GM23338 (cell line): ENCODE measurements at regions not wholly inside any gene's neighbourhood (a gene's known extent, or its start where the extent isn't known, plus 50 kb on each side); places are given as distances from the start of the nearest gene placed in this dataset.

Experiments
- CREB1 ChIP-seq: fragments of 250-450 bp; sonication (Bioruptor Pico); IDR thresholded peaks from 2 replicates; pipeline ENCODE4 v1.5.0; 2020; ENCODE audit warnings: low read depth, mild to moderate bottlenecking, moderate library complexity
- EZH2 ChIP-seq: fragments of 200-600 bp; sonication (generic); IDR thresholded peaks from one replicate; pipeline ENCODE4 v1.8.0; 2017; ENCODE audit warnings: antibody characterized with exemption, mild to moderate bottlenecking, low read depth; ENCODE audit not compliant: unreplicated experiment
- EZH2phosphoT487 ChIP-seq: fragments of 200-600 bp; sonication (generic); IDR thresholded peaks from one replicate; pipeline ENCODE4 v1.8.1; 2018; ENCODE audit warnings: antibody characterized with exemption; ENCODE audit not compliant: unreplicated experiment
- NANOG ChIP-seq: IDR thresholded peaks from 2 replicates; pipeline ENCODE4 v1.6.1; 2016; ENCODE audit warnings: antibody characterized with exemption, borderline replicate concordance
- POLR2AphosphoS5 ChIP-seq: IDR thresholded peaks from 2 replicates; pipeline ENCODE4 v1.6.1; 2016; ENCODE audit warnings: antibody characterized with exemption, low read depth
- ZNF114 ChIP-seq: fragments of 250-450 bp; sonication (Bioruptor Pico); IDR thresholded peaks from 2 replicates; pipeline ENCODE4 v1.5.0; 2020; ENCODE audit warnings: mild to moderate bottlenecking, moderate library complexity
- TF ChIP-seq, protein P1 (sequence below), 2 experiments: fragments of 200-600 bp in 1 of 2; sonication (generic) in 1 of 2; conservative IDR thresholded peaks; 2 replicates each; pipeline versions ENCODE4 v1.5.1 to v1.6.1; 2016 to 2017; ENCODE audit warnings: antibody characterized with exemption in 2 of 2, low read depth in 2 of 2, mild to moderate bottlenecking in 2 of 2, moderate library complexity in 1 of 2
- TF ChIP-seq, protein P2 (sequence below): IDR thresholded peaks from 2 replicates; pipeline ENCODE4 v1.6.1; 2016; ENCODE audit warnings: antibody characterized with exemption
- TF ChIP-seq, protein P3 (sequence below): IDR thresholded peaks from one replicate; pipeline ENCODE4 v1.6.1; 2018; ENCODE audit warnings: antibody characterized with exemption; ENCODE audit not compliant: unreplicated experiment

DNA sequence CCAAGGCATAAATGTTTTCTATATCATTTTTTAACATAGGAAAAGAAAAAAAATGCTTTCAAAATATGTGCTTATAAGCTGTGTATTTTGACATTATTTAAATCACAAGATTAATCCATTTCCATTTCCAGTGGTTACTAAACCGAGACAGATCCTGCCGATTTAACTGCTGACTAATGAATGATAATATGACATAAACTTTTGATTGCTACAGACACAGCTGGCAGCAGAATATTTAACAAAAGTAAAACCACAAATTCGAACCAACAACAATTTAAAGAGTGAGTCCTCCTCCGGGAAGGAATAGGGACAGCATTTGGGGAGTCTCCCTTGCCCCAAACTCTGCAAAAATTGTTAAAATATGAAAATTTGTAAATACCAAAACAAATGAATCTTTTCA is 401.3 kb upstream of the DAB2 start:
- TF ChIP-seq NANOG (no peak), EZH2 (no peak), ZNF114 (CRISPR knock-in tag) (no peak), POLR2AphosphoS5 (no peak), CREB1 (CRISPR knock-in tag) (no peak), EZH2phosphoT487 (no peak)
- TF ChIP-seq, protein P1, sequence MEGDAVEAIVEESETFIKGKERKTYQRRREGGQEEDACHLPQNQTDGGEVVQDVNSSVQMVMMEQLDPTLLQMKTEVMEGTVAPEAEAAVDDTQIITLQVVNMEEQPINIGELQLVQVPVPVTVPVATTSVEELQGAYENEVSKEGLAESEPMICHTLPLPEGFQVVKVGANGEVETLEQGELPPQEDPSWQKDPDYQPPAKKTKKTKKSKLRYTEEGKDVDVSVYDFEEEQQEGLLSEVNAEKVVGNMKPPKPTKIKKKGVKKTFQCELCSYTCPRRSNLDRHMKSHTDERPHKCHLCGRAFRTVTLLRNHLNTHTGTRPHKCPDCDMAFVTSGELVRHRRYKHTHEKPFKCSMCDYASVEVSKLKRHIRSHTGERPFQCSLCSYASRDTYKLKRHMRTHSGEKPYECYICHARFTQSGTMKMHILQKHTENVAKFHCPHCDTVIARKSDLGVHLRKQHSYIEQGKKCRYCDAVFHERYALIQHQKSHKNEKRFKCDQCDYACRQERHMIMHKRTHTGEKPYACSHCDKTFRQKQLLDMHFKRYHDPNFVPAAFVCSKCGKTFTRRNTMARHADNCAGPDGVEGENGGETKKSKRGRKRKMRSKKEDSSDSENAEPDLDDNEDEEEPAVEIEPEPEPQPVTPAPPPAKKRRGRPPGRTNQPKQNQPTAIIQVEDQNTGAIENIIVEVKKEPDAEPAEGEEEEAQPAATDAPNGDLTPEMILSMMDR (conservative IDR thresholded peaks at IDR 0.05; ENCODE audit: low read depth in 2 of 2), result no peak
- TF ChIP-seq, protein P2, sequence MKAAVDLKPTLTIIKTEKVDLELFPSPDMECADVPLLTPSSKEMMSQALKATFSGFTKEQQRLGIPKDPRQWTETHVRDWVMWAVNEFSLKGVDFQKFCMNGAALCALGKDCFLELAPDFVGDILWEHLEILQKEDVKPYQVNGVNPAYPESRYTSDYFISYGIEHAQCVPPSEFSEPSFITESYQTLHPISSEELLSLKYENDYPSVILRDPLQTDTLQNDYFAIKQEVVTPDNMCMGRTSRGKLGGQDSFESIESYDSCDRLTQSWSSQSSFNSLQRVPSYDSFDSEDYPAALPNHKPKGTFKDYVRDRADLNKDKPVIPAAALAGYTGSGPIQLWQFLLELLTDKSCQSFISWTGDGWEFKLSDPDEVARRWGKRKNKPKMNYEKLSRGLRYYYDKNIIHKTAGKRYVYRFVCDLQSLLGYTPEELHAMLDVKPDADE, result no peak
- TF ChIP-seq, protein P3, sequence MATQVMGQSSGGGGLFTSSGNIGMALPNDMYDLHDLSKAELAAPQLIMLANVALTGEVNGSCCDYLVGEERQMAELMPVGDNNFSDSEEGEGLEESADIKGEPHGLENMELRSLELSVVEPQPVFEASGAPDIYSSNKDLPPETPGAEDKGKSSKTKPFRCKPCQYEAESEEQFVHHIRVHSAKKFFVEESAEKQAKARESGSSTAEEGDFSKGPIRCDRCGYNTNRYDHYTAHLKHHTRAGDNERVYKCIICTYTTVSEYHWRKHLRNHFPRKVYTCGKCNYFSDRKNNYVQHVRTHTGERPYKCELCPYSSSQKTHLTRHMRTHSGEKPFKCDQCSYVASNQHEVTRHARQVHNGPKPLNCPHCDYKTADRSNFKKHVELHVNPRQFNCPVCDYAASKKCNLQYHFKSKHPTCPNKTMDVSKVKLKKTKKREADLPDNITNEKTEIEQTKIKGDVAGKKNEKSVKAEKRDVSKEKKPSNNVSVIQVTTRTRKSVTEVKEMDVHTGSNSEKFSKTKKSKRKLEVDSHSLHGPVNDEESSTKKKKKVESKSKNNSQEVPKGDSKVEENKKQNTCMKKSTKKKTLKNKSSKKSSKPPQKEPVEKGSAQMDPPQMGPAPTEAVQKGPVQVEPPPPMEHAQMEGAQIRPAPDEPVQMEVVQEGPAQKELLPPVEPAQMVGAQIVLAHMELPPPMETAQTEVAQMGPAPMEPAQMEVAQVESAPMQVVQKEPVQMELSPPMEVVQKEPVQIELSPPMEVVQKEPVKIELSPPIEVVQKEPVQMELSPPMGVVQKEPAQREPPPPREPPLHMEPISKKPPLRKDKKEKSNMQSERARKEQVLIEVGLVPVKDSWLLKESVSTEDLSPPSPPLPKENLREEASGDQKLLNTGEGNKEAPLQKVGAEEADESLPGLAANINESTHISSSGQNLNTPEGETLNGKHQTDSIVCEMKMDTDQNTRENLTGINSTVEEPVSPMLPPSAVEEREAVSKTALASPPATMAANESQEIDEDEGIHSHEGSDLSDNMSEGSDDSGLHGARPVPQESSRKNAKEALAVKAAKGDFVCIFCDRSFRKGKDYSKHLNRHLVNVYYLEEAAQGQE, result no peak
